Thoracic aorta (tissue), 2 donors: ENCODE measurements at regions not wholly inside any gene's neighbourhood (a gene's known extent, or its start where the extent isn't known, plus 50 kb on each side); places are given as distances from the start of the nearest gene placed in this dataset.

Source experiments
- ATAC-seq: fragments of 150-250 bp; one replicate; pipeline ENCODE4 v1.8.0; 2017; ENCODE audit warnings: low read depth; ENCODE audit not compliant: insufficient number of reproducible peaks, low FRiP score
- DNase-seq: peaks from one replicate; pipeline ENCODE4 v3.0.0-alpha.2; 2020; ENCODE audit warnings: low spot score
- H3K27ac ChIP-seq, 2 donors: fragments of 200-600 bp; sonication (generic); 1 replicate in 1 of 2; 2 replicates in 1 of 2; pipeline ENCODE4 v1.5.1; 2016; ENCODE audit warnings: mild to moderate bottlenecking in 2 of 2, moderate library complexity in 2 of 2
- H3K27me3 ChIP-seq: fragments of 200-600 bp; sonication (generic); replicated peaks from 2 replicates; pipeline ENCODE4 v1.6.0; 2016; ENCODE audit warnings: mild to moderate bottlenecking; ENCODE audit not compliant: insufficient read depth
- H3K36me3 ChIP-seq: fragments of 200-600 bp; sonication (generic); one replicate; pipeline ENCODE4 v1.5.1; 2016
- H3K4me1 ChIP-seq, 2 donors: fragments of 200-600 bp; sonication (generic); 1 replicate in 1 of 2; 2 replicates in 1 of 2; pipeline versions ENCODE4 v1.5.1 to v1.6.0; 2016; ENCODE audit warnings: low read depth in 2 of 2, mild to moderate bottlenecking in 1 of 2; ENCODE audit not compliant: control insufficient read depth in 1 of 2
- H3K4me3 ChIP-seq: fragments of 200-600 bp; sonication (generic); 2 replicates; pipeline ENCODE4 v1.5.1; 2016; ENCODE audit warnings: mild to moderate bottlenecking
- H3K9me3 ChIP-seq: fragments of 200-600 bp; sonication (generic); 2 replicates; pipeline ENCODE4 v1.5.1; 2016
- TF ChIP-seq, protein P1 (sequence below): fragments of 200-600 bp; sonication (generic); IDR thresholded peaks from one replicate; pipeline ENCODE4 v1.5.1; 2019; ENCODE audit warnings: antibody characterized with exemption

DNA sequence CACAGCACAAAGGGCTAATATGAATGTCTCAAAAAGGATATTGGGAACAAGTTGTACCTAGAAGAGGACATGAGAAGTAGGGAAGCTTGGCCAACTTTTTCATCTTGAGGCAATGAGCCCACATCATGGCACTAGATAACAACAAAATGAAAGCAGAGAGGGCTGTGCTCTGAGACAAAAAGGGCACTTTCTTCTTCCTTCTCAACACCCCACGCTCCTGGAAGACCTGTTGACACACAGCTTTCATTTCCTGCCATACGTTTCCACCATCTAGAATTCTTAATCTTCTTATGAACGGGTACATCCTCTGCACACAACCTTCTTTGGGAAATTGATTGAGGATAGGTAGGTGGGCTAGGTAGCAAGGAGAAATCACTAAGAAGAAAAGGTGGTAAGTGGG, 187.8 kb upstream of the STXBP5 start:
- no peaks in the 10 kb centered on the region for H3K9me3 ChIP-seq
- no peaks in the 10 kb centered on the region for H3K27me3 ChIP-seq
- no peaks in the 10 kb centered on the region for H3K4me1 ChIP-seq
- no peak overlapping the region for H3K4me3 ChIP-seq
- ATAC-seq (no peak), DNase-seq (no peak)
- H3K27ac ChIP-seq = no peak overlapping the region
- TF ChIP-seq, protein P1, sequence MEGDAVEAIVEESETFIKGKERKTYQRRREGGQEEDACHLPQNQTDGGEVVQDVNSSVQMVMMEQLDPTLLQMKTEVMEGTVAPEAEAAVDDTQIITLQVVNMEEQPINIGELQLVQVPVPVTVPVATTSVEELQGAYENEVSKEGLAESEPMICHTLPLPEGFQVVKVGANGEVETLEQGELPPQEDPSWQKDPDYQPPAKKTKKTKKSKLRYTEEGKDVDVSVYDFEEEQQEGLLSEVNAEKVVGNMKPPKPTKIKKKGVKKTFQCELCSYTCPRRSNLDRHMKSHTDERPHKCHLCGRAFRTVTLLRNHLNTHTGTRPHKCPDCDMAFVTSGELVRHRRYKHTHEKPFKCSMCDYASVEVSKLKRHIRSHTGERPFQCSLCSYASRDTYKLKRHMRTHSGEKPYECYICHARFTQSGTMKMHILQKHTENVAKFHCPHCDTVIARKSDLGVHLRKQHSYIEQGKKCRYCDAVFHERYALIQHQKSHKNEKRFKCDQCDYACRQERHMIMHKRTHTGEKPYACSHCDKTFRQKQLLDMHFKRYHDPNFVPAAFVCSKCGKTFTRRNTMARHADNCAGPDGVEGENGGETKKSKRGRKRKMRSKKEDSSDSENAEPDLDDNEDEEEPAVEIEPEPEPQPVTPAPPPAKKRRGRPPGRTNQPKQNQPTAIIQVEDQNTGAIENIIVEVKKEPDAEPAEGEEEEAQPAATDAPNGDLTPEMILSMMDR = no peak
- no peaks in the 10 kb centered on the region for H3K36me3 ChIP-seq

- ATAC-seq (no peak), DNase-seq (no peak)
- Histone ChIP-seq H3K9me3 (no peaks in the 10 kb centered on the region), H3K27me3 (no peaks in the 10 kb centered on the region), H3K36me3 (no peaks in the 10 kb centered on the region), H3K27ac (no peak overlapping the region), H3K4me1 (no peaks in the 10 kb centered on the region), H3K4me3 (no peak overlapping the region)
- TF ChIP-seq, protein P1 = no peak
These were observed 187.1 kb upstream of the STXBP5 start for GRCh38 chr6:147017153-147017552.

GRCh38 chr6:147019001-147019400, 185.2 kb upstream of the STXBP5 start:
- DNase-seq (no peak), ATAC-seq (no peak)
- H3K4me3 ChIP-seq = no peak overlapping the region
- no peaks in the 10 kb centered on the region for H3K4me1 ChIP-seq
- no peaks in the 10 kb centered on the region for H3K27me3 ChIP-seq
- no peak overlapping the region for H3K27ac ChIP-seq
- TF ChIP-seq, protein P1 = no peak
- no peaks in the 10 kb centered on the region for H3K36me3 ChIP-seq
- no peaks in the 10 kb centered on the region for H3K9me3 ChIP-seq

DNA sequence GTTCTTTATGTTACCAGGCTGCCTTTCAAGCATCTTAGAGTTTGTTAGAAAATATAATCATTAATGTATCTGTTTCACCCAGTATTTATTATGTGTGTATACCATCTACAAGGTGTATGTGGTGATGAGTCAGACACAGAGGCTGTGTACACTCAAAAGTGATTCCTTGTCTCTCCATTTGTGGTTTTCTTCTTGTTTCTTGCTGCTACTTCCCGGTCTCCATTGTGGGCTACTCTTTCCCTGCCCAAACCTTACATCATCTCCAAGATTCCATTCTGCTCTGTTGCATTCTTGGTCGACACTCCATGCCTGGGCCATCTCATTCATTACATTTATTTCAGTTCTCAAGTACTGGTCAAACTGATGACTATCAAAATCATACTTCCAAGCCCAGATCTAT, 182.2 kb upstream of the STXBP5 start:
- TF ChIP-seq, protein P1 = no peak
- Histone ChIP-seq H3K27me3 (no peaks in the 10 kb centered on the region), H3K9me3 (no peaks in the 10 kb centered on the region), H3K27ac (no peak overlapping the region), H3K4me1 (no peaks in the 10 kb centered on the region), H3K36me3 (no peaks in the 10 kb centered on the region), H3K4me3 (no peak overlapping the region)
- DNase-seq = no peak
- no peak for ATAC-seq

GRCh38 chr6:147023148-147023547, 181.1 kb upstream of the STXBP5 start:
- Histone ChIP-seq H3K27ac (no peak overlapping the region), H3K27me3 (no peaks in the 10 kb centered on the region), H3K4me3 (no peak overlapping the region), H3K36me3 (no peaks in the 10 kb centered on the region), H3K4me1 (no peaks in the 10 kb centered on the region), H3K9me3 (no peaks in the 10 kb centered on the region)
- no peak for ATAC-seq
- DNase-seq = no peak
- TF ChIP-seq, protein P1 = no peak
